MM.1S (cell line): ENCODE measurements at regions not wholly inside any gene's neighbourhood (a gene's known extent, or its start where the extent isn't known, plus 50 kb on each side); places are given as distances from the start of the nearest gene placed in this dataset.

Experiments
- EZH2 ChIP-seq: fragments of 300-600 bp; sonication (generic); optimal IDR thresholded peaks from 2 replicates; pipeline ENCODE3; 2017; ENCODE audit warnings: low read depth, mild to moderate bottlenecking, antibody characterized with exemption, low read length, mixed read lengths
- TF ChIP-seq, protein P1 (sequence below): fragments of 300-600 bp; sonication (generic); IDR thresholded peaks from 2 replicates; pipeline ENCODE4 v1.5.1; 2016; ENCODE audit warnings: antibody characterized with exemption, low read length, mixed read lengths

DNA sequence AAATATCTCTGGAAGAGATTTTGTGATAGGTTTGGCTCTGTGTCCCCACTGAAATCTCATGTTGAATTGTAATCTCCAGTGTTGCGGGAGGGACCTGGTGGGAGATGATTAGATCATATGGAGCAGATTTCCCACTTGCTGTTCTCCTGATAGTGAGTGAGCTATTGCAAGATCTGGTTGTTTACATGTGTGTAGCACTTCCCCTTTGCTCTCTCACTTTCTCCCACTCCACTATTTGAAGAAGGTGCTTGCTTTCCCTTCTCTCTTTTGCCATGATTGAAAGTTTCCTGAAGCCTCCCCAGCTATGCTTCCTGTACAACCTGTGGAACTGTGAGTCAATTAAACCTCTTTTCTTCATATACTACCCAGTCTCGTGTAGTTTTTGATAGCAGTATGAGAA is 97.0 kb upstream of the FN1 start:
- TF ChIP-seq, protein P1, sequence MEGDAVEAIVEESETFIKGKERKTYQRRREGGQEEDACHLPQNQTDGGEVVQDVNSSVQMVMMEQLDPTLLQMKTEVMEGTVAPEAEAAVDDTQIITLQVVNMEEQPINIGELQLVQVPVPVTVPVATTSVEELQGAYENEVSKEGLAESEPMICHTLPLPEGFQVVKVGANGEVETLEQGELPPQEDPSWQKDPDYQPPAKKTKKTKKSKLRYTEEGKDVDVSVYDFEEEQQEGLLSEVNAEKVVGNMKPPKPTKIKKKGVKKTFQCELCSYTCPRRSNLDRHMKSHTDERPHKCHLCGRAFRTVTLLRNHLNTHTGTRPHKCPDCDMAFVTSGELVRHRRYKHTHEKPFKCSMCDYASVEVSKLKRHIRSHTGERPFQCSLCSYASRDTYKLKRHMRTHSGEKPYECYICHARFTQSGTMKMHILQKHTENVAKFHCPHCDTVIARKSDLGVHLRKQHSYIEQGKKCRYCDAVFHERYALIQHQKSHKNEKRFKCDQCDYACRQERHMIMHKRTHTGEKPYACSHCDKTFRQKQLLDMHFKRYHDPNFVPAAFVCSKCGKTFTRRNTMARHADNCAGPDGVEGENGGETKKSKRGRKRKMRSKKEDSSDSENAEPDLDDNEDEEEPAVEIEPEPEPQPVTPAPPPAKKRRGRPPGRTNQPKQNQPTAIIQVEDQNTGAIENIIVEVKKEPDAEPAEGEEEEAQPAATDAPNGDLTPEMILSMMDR = no peak
- TF ChIP-seq EZH2 = no peak
